ENCODE measurements at regions not wholly inside any gene's neighbourhood (a gene's known extent, or its start where the extent isn't known, plus 50 kb on each side); places are given as distances from the start of the nearest gene placed in this dataset.
"Not testable (repeated sequence)": the region's sequence is repeated elsewhere in the genome, so short reads cannot be mapped to it uniquely, and the experiment has no call there.

DNA sequence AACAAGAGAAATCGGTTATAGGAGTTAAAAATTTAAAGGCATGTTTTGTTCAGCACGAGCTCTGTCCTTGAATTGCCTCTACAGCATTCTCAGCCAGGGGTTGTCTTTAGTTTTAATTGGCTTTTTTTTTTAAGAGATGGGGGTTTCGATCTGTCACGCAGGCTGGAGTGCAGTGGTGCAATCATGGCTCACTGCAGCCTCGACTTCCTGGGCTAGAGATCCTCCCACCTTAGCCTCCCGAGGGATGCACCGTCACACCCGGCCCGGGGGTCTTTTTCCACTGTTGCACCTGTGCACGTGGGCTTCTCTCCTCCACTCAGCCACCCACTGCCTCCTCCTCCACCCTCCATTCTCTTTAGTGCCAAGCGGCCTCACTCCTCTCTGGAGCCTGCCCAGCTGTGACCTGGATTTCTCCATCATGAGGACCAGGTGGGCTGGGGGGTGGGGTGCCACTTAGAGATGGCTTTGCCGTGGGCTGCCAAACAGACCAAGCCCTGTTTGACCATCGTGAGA is 106.8 kb upstream of the SEC14L1 start:
- Mint-ChIP-seq H3K4me1 (no peaks in the 10 kb centered on the region), H3K27me3 (peaks cover 2% of the 10 kb centered on the region), H3K4me3 (no peak overlapping the region), H3K36me3 (no peaks in the 10 kb centered on the region), H3K9me3 (no peaks in the 10 kb centered on the region), H3K27ac (no peak overlapping the region)

DNA sequence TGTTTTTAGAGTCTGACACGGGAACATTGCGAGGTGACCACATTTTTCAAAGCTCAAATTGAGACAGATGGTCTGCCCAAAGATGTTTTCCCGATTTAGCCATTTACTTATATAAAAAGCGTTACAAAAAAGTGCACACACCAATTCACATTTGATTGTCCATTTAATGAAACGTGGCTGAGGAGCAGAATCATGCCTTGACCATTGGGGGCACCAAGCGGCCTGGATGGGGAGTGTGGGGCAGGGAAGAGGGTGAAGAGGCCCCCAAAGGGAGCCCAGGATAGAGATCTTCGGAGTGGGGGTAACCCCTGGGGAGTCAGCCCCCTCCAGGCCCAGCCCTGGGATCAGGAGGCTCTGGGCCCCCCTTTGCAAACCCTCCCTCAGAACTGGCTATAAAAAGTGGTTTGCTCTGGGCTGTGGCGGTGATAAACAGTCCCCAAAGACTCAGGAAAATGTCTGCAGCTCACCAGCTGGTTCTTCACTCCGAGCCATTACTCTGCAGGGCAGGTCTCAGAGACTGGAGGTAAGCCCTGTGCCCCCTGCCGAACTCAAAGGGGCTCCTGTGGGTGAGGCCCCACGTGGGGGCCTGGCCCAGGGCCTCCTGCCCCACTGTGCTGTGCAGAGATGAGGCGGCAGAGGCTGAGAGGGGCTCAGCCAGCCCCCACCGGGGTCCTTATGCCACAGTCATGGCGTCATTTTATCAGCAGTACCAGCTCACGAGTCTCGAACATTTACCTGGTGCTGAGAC is 105.9 kb upstream of the SEC14L1 start:
- H3K27ac Mint-ChIP-seq: no peak overlapping the region

DNA sequence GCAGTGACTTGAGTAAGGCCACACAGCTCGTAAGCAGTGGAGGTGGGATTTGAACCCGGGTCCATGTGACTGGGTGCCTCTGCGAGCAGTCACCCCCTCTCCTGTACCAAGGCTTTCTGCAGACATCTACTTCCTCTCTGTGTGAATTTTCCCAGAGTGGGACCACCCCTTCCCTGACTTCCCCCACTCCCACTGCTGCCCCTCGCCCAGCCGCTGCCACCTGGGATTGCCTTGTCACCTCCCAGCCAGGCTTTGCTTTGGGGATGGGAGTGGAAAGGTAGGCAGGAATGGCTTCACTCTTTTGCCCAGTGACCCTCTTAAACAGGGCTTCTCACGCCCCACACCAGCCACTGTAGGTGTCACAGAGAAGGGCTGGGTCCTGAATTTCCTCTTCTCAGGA is 105.2 kb upstream of the SEC14L1 start:
- no peaks in the 10 kb centered on the region for H3K36me3 Mint-ChIP-seq
- H3K9me3 Mint-ChIP-seq: no peaks in the 10 kb centered on the region
- H3K4me3 Mint-ChIP-seq: no peak overlapping the region
- peaks cover 2% of the 10 kb centered on the region for H3K27me3 Mint-ChIP-seq
- no peak overlapping the region for H3K27ac Mint-ChIP-seq
- no peaks in the 10 kb centered on the region for H3K4me1 Mint-ChIP-seq

More for the DNA sequence above, 105.9 kb upstream of the SEC14L1 start:
- Mint-ChIP-seq H3K36me3 (no peaks in the 10 kb centered on the region), H3K4me1 (no peaks in the 10 kb centered on the region), H3K27me3 (peaks cover 2% of the 10 kb centered on the region), H3K4me3 (no peak overlapping the region), H3K9me3 (no peaks in the 10 kb centered on the region)

DNA sequence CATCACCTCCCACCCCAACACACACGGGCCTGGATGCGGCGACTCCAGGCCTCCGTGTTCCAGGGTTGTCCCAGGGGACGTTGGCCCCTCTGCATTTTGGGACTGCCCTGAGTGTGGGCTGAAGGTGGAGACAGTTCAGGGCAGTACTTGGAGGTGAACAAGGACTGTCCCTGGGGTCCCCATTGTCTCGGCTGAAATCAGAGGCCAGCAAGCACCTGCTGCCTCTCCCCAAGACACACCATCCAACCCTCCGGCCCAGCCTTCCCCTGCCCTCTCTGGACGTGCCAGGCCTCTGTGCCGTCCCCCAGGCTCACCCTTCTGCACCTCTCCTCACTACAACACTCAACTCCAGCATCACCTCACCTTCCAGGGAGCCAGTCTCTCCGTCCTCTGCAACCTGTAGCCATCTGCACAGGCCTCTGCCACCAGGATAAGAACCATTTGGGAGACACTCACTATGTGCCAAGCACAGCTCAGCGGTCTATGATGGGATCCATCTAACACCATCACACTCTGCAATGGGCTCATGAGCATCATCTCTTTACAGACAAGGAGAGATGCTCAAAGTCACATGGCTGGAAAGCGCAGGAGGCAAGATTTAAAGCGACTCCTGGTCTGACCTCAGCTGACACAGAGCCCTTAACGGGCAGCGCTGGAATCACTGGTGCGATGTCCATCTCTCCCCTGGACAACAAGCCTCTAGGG is 104.5 kb upstream of the SEC14L1 start:
- H3K27me3 Mint-ChIP-seq: peaks cover 2% of the 10 kb centered on the region
- H3K27ac Mint-ChIP-seq: no peak overlapping the region
- no peak overlapping the region for H3K4me3 Mint-ChIP-seq
- H3K4me1 Mint-ChIP-seq: no peaks in the 10 kb centered on the region
- no peaks in the 10 kb centered on the region for H3K36me3 Mint-ChIP-seq
- H3K9me3 Mint-ChIP-seq: no peaks in the 10 kb centered on the region

DNA sequence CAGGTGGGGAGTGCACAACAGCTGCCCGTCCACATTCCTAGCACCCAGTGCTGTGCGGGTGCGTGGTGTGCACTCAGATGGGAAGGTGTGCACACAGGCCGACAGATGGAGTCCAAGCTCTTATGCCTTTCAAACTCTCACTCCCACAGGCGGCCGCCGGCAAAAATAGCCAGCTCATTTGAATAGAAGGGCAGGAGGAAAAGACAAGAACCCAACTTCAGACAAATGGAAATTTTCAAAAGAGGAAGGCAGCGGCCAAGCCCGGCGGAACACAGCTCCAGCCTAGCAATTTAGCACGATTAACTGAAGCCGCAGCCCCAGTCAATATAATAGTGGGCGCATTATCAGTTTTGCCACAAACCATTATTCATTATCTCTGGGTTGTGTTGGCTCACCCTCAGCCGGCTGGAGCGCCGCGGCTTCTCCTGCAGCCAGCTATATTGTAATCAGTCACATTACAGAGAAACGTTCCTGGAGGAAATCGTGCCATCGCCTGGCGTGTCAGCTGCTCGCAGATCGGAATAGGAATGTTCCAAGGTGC is 103.9 kb upstream of the SEC14L1 start:
- no peaks in the 10 kb centered on the region for H3K4me1 Mint-ChIP-seq

DNA sequence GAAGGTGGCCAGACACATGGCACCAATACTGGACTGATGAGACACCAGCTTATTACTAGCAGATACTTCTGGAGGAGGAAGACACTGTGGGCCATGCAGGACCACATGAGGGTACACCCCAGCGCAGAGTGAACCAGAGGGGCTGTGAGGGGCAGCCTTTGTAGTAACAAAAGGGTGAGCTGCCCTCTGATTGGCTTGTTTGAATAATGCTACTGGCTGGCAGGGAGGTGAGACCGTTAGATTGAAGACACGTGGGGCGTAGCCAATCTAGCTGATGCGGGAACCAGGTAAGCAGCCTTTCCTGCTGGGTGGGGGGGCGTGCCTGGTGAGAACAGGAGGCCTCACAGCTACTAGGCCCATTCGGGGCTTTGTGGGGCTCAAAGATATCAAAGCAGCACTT is 102.8 kb upstream of the SEC14L1 start:
- H3K27ac Mint-ChIP-seq: no peak overlapping the region

More for the DNA sequence above, 103.9 kb upstream of the SEC14L1 start:
- H3K27ac Mint-ChIP-seq: no peak overlapping the region
- peaks cover 2% of the 10 kb centered on the region for H3K27me3 Mint-ChIP-seq
- no peaks in the 10 kb centered on the region for H3K9me3 Mint-ChIP-seq
- H3K4me3 Mint-ChIP-seq: no peak overlapping the region
- no peaks in the 10 kb centered on the region for H3K36me3 Mint-ChIP-seq

DNA sequence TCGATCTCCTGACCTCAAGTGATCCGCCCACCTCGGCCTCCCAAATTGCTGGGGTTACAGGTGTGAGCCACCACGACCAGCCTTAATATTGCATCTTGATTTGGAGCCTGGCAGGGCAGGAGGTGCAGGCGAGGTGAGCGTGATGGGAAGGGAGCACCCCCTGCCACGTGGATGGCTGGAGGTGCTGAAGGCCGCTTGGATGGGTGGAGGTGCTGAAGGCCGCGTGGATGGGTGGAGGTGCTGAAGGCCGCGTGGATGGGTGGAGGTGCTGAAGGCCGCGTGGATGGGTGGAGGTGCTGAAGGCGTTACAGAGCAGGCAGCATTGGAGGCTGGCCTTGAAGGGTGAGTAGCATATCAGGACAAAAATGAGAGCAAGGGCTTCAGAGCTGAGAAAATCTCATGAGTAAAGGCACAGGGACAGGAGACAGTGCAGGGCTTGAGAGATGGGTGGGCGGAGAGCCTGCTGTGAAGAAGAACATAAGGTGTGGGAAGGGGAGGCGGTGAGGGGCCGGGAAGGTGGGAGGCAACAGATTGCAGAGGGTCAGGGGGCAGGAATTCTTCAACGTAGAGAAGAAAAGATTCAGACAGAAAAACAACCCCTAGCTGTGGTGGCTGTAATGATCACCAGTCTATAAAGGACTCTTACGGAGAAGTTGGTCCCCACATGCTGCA is 101.7 kb upstream of the SEC14L1 start:
- no peaks in the 10 kb centered on the region for H3K4me1 Mint-ChIP-seq
- no peak overlapping the region for H3K4me3 Mint-ChIP-seq
- H3K27me3 Mint-ChIP-seq: peaks cover 2% of the 10 kb centered on the region
- H3K27ac Mint-ChIP-seq: no peak overlapping the region
- H3K36me3 Mint-ChIP-seq: no peaks in the 10 kb centered on the region
- no peaks in the 10 kb centered on the region for H3K9me3 Mint-ChIP-seq

More for the DNA sequence above, 102.8 kb upstream of the SEC14L1 start:
- Mint-ChIP-seq H3K4me3 (no peak overlapping the region), H3K27me3 (peaks cover 2% of the 10 kb centered on the region), H3K36me3 (no peaks in the 10 kb centered on the region), H3K4me1 (no peaks in the 10 kb centered on the region), H3K9me3 (no peaks in the 10 kb centered on the region)

DNA sequence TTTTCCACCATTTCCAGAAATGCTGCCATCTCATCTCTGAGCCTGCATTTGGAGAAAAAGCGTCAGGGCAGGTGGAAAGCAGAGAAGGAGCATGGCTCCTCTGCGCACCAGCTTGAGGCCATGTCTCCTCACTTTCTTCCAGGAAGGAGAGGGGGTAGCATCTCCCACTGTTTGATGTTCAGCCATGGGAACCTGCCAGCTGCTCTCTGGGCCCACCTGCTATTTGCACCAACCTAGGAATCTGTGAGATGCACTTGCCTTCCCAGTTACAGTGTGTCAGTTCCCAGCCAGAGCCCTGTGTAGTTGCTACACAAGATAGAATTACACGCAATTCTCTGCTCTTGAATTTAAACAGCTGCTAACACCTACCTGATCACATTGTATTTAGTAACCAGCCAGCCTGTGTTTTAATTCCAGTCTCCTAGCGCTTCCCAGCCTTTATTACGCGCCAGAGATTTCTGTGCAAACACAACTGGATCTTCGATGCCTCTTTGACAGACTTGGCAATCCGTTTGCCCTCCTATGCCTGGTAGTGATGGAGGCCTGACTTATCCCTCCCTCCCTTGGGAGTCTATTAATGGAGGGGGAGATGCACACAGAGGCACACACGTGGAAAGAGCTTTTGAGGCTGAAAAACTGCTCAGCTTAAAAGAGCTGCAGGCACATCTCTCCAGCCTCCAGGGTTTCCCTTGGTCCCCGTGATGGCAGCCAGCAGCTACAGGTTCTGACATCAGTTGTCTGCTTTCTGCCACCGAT is 98.1 kb upstream of the SEC14L1 start:
- H3K4me3 Mint-ChIP-seq: no peak overlapping the region
- H3K27me3 Mint-ChIP-seq: no peaks in the 10 kb centered on the region
- no peak overlapping the region for H3K27ac Mint-ChIP-seq
- H3K4me1 Mint-ChIP-seq: no peaks in the 10 kb centered on the region
- no peaks in the 10 kb centered on the region for H3K36me3 Mint-ChIP-seq
- H3K9me3 Mint-ChIP-seq: no peaks in the 10 kb centered on the region

DNA sequence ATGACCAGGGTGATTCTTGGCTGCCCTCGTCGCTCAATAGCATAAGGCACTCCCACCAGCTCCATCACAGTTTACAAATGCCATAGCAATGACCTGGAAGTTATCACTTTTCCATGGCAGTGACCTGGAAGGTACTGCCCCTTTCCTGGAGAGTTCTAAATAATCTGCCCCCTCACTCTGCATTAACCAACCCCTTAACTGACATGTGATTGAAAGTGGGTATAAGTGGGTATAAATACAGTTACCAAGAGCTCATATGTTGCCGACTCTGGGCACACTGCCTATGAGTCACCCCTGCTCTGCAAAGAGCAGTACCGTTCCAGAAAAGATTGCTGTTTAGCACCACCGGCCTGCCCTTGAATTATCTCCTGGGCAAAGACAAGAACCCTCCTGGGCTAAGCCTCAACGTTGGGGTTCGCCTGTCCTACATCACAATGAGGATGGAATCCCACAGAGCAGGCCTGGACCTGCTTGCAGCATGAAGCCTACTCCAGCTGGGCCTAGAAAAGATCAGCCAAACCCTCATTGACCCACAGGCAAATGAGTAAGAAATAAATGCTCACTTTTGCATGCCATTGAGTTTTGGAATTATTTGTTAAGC is 95.2 kb upstream of the SEC14L1 start:
- H3K36me3 Mint-ChIP-seq: no peaks in the 10 kb centered on the region
- no peaks in the 10 kb centered on the region for H3K4me1 Mint-ChIP-seq
- no peak overlapping the region for H3K4me3 Mint-ChIP-seq
- no peaks in the 10 kb centered on the region for H3K9me3 Mint-ChIP-seq
- no peak overlapping the region for H3K27ac Mint-ChIP-seq
- no peaks in the 10 kb centered on the region for H3K27me3 Mint-ChIP-seq

DNA sequence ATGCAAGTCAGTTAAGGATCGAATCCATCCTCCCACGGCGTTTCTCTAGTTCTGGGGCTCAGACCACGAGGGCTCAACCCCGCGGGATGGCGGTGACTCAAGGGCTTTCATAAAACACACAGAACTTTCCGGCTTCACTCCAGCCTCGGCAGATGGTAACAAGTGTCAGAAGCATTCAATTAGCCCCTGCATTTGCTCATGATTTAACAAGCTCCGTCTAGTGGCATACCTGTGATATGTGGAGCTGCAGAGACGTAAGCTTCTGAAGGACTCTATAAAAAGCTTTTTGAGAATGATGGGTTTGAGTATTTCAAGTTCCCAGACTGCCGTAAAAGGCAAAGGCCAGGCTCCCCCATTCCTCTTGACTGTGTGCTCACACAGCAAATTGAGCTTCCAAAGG is 91.3 kb upstream of the SEC14L1 start:
- Mint-ChIP-seq H3K9me3 (no peaks in the 10 kb centered on the region), H3K4me1 (no peaks in the 10 kb centered on the region), H3K4me3 (no peak overlapping the region), H3K36me3 (no peaks in the 10 kb centered on the region), H3K27ac (no peak overlapping the region), H3K27me3 (no peaks in the 10 kb centered on the region)

DNA sequence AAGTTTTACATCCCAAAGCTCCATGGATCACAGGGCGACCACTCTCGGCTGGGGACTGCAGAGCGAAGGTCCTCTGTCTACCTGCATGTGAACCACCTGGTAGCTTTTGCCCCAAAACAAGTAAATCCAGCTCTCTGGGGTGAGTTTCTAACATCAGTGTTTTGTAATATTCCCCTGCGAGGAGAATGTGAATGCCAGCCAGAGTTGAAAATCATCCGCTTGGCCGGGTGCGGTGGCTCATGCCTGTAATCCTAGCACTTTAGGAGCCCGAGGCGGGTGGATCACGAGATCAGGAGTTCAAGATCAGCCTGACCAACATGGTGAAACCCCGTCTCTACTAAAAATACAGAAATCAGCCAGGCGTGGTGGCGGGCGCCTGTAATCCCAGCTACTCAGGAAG is 89.9 kb upstream of the SEC14L1 start:
- H3K9me3 Mint-ChIP-seq, H3K27ac Mint-ChIP-seq, H3K27me3 Mint-ChIP-seq: not testable (repeated sequence)

DNA sequence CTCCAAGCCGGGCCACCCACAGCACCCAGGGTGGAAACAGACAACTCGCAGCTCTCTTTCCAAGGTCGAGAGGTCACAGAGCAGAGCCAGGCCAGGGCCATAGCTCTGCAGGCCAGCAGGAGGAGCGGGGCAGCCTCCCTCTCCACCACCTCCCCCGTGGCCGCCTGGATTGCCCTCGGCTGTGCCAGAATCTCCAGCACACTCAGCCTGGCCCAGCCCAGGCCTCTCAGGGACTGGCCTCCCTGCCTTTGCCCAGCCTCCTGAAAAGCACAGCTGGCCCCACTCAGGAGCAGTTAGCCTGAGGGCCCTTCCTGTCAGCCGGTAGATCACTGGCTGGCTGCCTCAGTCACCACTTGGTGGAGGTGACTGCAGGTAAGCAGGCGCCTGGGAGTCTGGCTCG is 85.8 kb upstream of the SEC14L1 start:
- Mint-ChIP-seq H3K27ac (no peak overlapping the region), H3K36me3 (no peaks in the 10 kb centered on the region), H3K4me3 (no peak overlapping the region), H3K27me3 (peaks cover 2% of the 10 kb centered on the region), H3K4me1 (peaks cover 4% of the 10 kb centered on the region), H3K9me3 (no peaks in the 10 kb centered on the region)

More for the DNA sequence above, 89.9 kb upstream of the SEC14L1 start:
- H3K4me3 Mint-ChIP-seq, H3K4me1 Mint-ChIP-seq, H3K36me3 Mint-ChIP-seq: not testable (repeated sequence)

DNA sequence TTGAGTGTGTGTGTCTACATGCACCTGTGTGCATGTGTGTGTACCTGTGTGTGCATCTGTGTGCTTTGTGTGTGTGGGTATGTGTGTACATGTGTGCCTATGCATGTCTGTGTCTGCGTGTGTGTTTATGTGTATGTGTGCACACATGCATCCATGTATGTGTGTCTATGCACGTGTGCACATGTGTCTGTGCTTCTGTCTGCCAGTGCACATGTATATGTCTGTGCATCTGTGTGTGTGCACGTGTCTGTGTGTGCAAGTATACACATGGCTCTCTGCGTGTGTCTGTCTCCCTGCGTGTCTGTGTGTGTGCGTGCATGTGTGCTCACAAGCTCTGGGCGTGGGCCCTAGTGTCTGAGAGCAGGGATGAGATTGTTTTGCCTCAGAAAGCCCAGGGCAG is 85.3 kb upstream of the SEC14L1 start:
- H3K36me3 Mint-ChIP-seq: no peaks in the 10 kb centered on the region
- peaks cover 2% of the 10 kb centered on the region for H3K27me3 Mint-ChIP-seq
- no peak overlapping the region for H3K4me3 Mint-ChIP-seq
- H3K9me3 Mint-ChIP-seq: no peaks in the 10 kb centered on the region
- H3K27ac Mint-ChIP-seq: no peak overlapping the region
- H3K4me1 Mint-ChIP-seq: peaks cover 4% of the 10 kb centered on the region

DNA sequence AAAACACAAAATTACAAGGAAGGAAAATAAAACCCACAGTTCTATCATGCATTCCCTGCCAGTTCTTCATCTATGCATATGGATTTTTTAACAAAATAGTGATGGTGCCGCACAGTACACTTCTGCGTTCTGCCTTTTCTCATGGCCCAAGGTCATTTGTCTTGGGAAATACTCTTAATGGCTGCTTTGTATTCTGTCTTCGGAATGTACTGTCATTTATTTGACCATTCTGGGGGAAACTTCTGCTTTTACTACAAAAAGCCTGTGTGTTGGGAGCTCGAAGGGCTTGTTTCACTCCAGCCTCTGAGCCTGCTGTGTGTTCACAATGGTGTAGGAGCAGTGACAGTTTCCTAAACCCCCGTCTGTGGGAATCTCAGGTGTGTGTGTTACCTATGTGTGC is 82.8 kb upstream of the SEC14L1 start:
- Mint-ChIP-seq H3K36me3 (no peaks in the 10 kb centered on the region), H3K4me3 (no peak overlapping the region), H3K4me1 (peaks cover 4% of the 10 kb centered on the region), H3K9me3 (no peaks in the 10 kb centered on the region), H3K27ac (no peak overlapping the region), H3K27me3 (peaks cover 2% of the 10 kb centered on the region)

DNA sequence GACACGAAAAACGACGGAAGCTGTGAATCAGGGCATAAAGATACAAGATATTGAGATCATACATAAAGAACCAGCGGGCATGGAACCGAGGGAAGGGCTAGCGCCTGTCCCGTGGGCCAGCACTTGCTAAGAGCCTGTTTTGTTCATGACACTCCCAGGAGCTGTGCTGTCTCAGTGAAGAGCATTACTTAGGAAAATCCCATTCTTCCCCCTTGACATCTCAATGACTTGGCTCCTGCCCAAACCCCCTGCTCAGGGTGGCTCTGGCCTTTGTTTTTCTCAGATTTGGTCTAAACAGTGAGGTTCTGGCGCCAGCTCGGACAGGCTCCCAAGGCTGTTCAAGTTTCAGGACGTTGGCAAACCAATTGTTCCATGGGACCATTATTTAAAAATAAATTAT is 79.1 kb upstream of the SEC14L1 start:
- H3K36me3 Mint-ChIP-seq: no peaks in the 10 kb centered on the region
- H3K9me3 Mint-ChIP-seq: no peaks in the 10 kb centered on the region
- no peaks in the 10 kb centered on the region for H3K4me1 Mint-ChIP-seq
- peaks cover under 1% of the 10 kb centered on the region for H3K27me3 Mint-ChIP-seq
- no peak overlapping the region for H3K4me3 Mint-ChIP-seq
- H3K27ac Mint-ChIP-seq: no peak overlapping the region
